OCI-LY1 (cell line): ENCODE measurements at regions not wholly inside any gene's neighbourhood (a gene's known extent, or its start where the extent isn't known, plus 50 kb on each side); places are given as distances from the start of the nearest gene placed in this dataset.

ENCODE experiments used
- H2AFZ ChIP-seq: fragments of 200-600 bp; sonication (generic), shearing (Covaris generic); 2 replicates; pipeline ENCODE4 v1.6.0; 2014; ENCODE audit warnings: antibody characterized with exemption, mild to moderate bottlenecking, low read length
- H3F3A ChIP-seq: fragments of 200-600 bp; sonication (generic), shearing (Covaris generic); 2 replicates; pipeline ENCODE4 v1.6.0; 2014; ENCODE audit warnings: mild to moderate bottlenecking, antibody characterized with exemption, low read length, moderate library complexity; ENCODE audit not compliant: insufficient read depth
- H3K27ac ChIP-seq: fragments of 200-600 bp; sonication (generic); 2 replicates; pipeline ENCODE4 v1.5.1; 2014; ENCODE audit warnings: low read length, mixed run types, mild to moderate bottlenecking, low read depth; ENCODE audit not compliant: poor library complexity, severe bottlenecking
- H3K27me3 ChIP-seq: fragments of 200-600 bp; sonication (generic); 2 replicates; pipeline ENCODE4 v1.6.0; 2014; ENCODE audit warnings: antibody characterized with exemption, mild to moderate bottlenecking, low read length, moderate library complexity; ENCODE audit not compliant: insufficient read depth
- H3K36me3 ChIP-seq: fragments of 200-600 bp; sonication (generic); 2 replicates; pipeline ENCODE4 v1.6.1; 2014; ENCODE audit warnings: mild to moderate bottlenecking, antibody characterized with exemption, low read length, moderate library complexity, mixed read lengths; ENCODE audit not compliant: insufficient read depth
- H3K4me1 ChIP-seq: fragments of 200-600 bp; sonication (generic); 2 replicates; pipeline ENCODE4 v1.5.1; 2014; ENCODE audit warnings: mild to moderate bottlenecking, low read length, moderate library complexity; ENCODE audit not compliant: insufficient read depth, severe bottlenecking
- H3K4me2 ChIP-seq: fragments of 200-600 bp; sonication (generic), shearing (Covaris generic); 2 replicates; pipeline ENCODE4 v1.6.1; 2014; ENCODE audit warnings: low read length
- H3K4me3 ChIP-seq: fragments of 200-600 bp; sonication (generic); 2 replicates; pipeline ENCODE4 v1.5.1; 2014; ENCODE audit warnings: low read length, low read depth, mild to moderate bottlenecking, mixed read lengths; ENCODE audit not compliant: poor library complexity, severe bottlenecking
- H3K79me2 ChIP-seq: fragments of 200-600 bp; shearing (Covaris generic); 2 replicates; pipeline ENCODE4 v1.6.1; 2016; ENCODE audit warnings: mixed run types, low read length, mixed read lengths; ENCODE audit not compliant: insufficient read depth
- H3K9ac ChIP-seq: fragments of 200-600 bp; sonication (generic), shearing (Covaris generic); 2 replicates; pipeline ENCODE4 v1.6.1; 2014; ENCODE audit warnings: mild to moderate bottlenecking, low read length, mixed read lengths
- H3K9me2 ChIP-seq: fragments of 200-600 bp; sonication (generic), shearing (Covaris generic); 2 replicates; pipeline ENCODE4 v1.6.1; 2014; ENCODE audit warnings: low read depth, mild to moderate bottlenecking, low read length, mixed read lengths
- H3K9me3 ChIP-seq: fragments of 200-600 bp; shearing (Covaris generic); 2 replicates; pipeline ENCODE4 v1.6.1; 2014; ENCODE audit warnings: low read length, mixed read lengths
- H4K20me1 ChIP-seq: fragments of 200-600 bp; sonication (generic), shearing (Covaris generic); 2 replicates; pipeline ENCODE4 v1.6.0; 2016; ENCODE audit warnings: mild to moderate bottlenecking, low read length; ENCODE audit not compliant: insufficient read depth
- EZH2 ChIP-seq: fragments of 200-600 bp; sonication (generic), shearing (Covaris generic); IDR thresholded peaks from 2 replicates; pipeline ENCODE4 v1.8.0; 2017; ENCODE audit warnings: borderline replicate concordance, mixed run types, mild to moderate bottlenecking, antibody characterized with exemption, low read length, moderate library complexity, mixed read lengths
- TF ChIP-seq, protein P1 (sequence below): fragments of 200-600 bp; sonication (generic), shearing (Covaris generic); IDR thresholded peaks from 2 replicates; pipeline ENCODE4 v1.5.1; 2017; ENCODE audit warnings: mild to moderate bottlenecking, antibody characterized with exemption, low read length, moderate library complexity, mixed read lengths

DNA sequence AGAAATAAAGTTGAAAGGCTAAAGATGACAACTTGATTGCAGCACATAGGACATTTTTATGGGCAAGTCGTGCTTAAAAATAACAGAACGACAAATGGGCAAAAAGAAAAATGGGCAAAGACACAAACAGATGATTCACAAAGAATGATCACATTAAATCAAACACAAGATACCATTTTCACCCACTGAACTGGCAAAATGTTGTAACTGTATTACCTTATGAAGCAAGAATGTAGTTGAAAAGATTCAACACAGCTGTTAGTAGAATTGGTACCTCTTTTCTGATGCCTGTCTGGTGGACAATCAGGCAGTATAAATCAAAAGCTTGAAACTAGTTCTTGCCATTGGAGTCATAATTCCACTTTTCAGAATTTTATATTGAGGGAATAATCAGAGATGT, 81.0 kb upstream of the PALM2AKAP2 start:
- Histone ChIP-seq H3K4me3 (no peak overlapping the region), H3K9me3 (0 out of 2 replicates have a peak, but pooled peaks cover 2% of the 10 kb centered on the region), H3K27me3 (no peaks in the 10 kb centered on the region), H3K4me1 (no peaks in the 10 kb centered on the region), H2AFZ (no peak overlapping the region), H3K4me2 (no peak overlapping the region), H3K79me2 (no peaks in the 10 kb centered on the region), H3K36me3 (no peaks in the 10 kb centered on the region), H3K9me2 (no peaks in the 10 kb centered on the region), H3K27ac (no peak overlapping the region), H4K20me1 (no peaks in the 10 kb centered on the region), H3F3A (no peaks in the 10 kb centered on the region), H3K9ac (no peak overlapping the region)
- TF ChIP-seq EZH2: no peak
- TF ChIP-seq, protein P1, sequence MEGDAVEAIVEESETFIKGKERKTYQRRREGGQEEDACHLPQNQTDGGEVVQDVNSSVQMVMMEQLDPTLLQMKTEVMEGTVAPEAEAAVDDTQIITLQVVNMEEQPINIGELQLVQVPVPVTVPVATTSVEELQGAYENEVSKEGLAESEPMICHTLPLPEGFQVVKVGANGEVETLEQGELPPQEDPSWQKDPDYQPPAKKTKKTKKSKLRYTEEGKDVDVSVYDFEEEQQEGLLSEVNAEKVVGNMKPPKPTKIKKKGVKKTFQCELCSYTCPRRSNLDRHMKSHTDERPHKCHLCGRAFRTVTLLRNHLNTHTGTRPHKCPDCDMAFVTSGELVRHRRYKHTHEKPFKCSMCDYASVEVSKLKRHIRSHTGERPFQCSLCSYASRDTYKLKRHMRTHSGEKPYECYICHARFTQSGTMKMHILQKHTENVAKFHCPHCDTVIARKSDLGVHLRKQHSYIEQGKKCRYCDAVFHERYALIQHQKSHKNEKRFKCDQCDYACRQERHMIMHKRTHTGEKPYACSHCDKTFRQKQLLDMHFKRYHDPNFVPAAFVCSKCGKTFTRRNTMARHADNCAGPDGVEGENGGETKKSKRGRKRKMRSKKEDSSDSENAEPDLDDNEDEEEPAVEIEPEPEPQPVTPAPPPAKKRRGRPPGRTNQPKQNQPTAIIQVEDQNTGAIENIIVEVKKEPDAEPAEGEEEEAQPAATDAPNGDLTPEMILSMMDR: no peak

DNA sequence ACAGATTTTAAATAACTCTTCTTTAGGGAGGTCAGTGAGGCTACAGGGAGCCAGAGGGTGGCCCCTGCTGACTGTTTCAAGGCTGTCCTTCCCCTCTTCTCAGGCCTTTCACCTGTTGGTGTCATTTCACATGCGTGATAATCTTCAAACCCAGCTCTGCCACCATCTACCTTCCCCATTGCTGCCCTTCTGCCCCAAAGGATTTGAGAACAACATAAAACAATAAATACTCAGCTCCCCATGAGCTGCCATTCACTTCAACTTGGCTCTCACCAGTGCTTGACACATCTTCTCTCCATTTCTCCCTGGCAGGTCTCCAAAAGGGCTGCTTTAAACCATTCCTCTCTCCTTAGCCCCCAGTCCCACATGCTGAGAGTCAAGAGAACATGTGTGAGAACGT, 75.5 kb upstream of the PALM2AKAP2 start:
- H4K20me1 ChIP-seq: no peaks in the 10 kb centered on the region
- no peak overlapping the region for H2AFZ ChIP-seq
- H3K4me1 ChIP-seq: no peaks in the 10 kb centered on the region
- no peak overlapping the region for H3K27ac ChIP-seq
- H3K27me3 ChIP-seq: no peaks in the 10 kb centered on the region
- H3K36me3 ChIP-seq: no peaks in the 10 kb centered on the region
- no peaks in the 10 kb centered on the region for H3K79me2 ChIP-seq
- no peak for TF ChIP-seq EZH2
- TF ChIP-seq, protein P1: no peak
- H3K9ac ChIP-seq: no peak overlapping the region
- H3K9me3 ChIP-seq: 0 out of 2 replicates have a peak, but pooled peaks cover 2% of the 10 kb centered on the region
- H3K4me3 ChIP-seq: no peak overlapping the region
- H3F3A ChIP-seq: no peaks in the 10 kb centered on the region
- H3K9me2 ChIP-seq: no peaks in the 10 kb centered on the region
- H3K4me2 ChIP-seq: no peak overlapping the region

DNA sequence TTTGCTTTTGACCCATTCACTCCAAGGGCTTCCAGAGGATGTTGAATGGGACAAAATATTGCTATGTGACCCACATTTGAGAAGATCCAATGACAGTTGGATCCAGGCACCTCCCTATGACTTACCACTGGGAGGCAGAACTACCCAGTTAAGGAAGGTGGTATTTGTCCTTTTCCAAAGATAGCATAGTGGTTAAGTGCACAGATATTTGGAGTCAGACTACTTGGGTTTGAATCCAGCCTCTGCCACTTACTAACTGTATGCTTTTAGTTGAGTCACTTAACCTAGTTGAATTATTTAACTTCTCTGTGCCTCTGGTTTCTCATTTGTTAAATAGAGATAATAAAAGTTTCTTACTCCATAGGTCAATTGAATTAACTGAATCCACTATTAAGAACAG, 74.5 kb upstream of the PALM2AKAP2 start:
- no peaks in the 10 kb centered on the region for H4K20me1 ChIP-seq
- H3K79me2 ChIP-seq: no peaks in the 10 kb centered on the region
- no peak overlapping the region for H3K4me2 ChIP-seq

DNA sequence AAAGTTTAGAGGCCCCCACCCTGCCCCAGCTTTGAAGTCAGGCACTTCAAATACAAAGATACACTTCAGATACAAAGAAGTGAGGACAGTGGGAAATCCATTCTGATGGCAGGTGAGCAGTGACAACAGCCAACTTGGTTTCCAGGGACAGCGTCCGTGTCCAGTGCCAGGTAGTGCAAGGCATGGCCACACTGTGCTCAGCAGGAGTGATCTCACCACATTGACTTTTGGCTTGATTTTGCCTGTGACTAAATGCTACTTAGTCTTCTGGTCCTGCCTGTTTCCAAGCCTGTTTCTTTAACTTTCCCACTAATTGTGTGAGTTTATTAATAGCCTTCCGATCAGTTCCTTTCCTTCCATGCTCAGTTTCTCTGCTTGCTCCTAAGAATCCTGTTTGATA, 72.6 kb upstream of the PALM2AKAP2 start:
- Histone ChIP-seq H3K4me2 (no peak overlapping the region), H3K4me3 (no peak overlapping the region), H3K9me3 (no peaks in the 10 kb centered on the region), H2AFZ (no peak overlapping the region), H3K36me3 (no peaks in the 10 kb centered on the region), H3K4me1 (no peaks in the 10 kb centered on the region), H3K9me2 (no peaks in the 10 kb centered on the region), H3F3A (no peaks in the 10 kb centered on the region), H3K27ac (no peak overlapping the region), H3K79me2 (no peaks in the 10 kb centered on the region), H4K20me1 (no peaks in the 10 kb centered on the region), H3K27me3 (no peaks in the 10 kb centered on the region), H3K9ac (no peak overlapping the region)
- no peak for TF ChIP-seq EZH2
- TF ChIP-seq, protein P1: no peak

More for the DNA sequence above, 74.5 kb upstream of the PALM2AKAP2 start:
- H3F3A ChIP-seq: no peaks in the 10 kb centered on the region
- H3K27me3 ChIP-seq: no peaks in the 10 kb centered on the region
- H3K4me3 ChIP-seq: no peak overlapping the region
- no peaks in the 10 kb centered on the region for H3K4me1 ChIP-seq
- no peaks in the 10 kb centered on the region for H3K9me2 ChIP-seq
- no peak overlapping the region for H3K9ac ChIP-seq
- 0 out of 2 replicates have a peak, but pooled peaks cover 2% of the 10 kb centered on the region for H3K9me3 ChIP-seq
- no peak overlapping the region for H2AFZ ChIP-seq
- no peak overlapping the region for H3K27ac ChIP-seq
- no peaks in the 10 kb centered on the region for H3K36me3 ChIP-seq
- TF ChIP-seq EZH2: no peak
